H1 (cell line): ENCODE measurements at regions not wholly inside any gene's neighbourhood (a gene's known extent, or its start where the extent isn't known, plus 50 kb on each side); places are given as distances from the start of the nearest gene placed in this dataset.

Experiments used
- CTCF ChIA-PET: fragments of 300-600 bp; sonication (Branson Sonifier 250); formaldehyde crosslinking; loops from one replicate; lab custom pipeline; 2021; ENCODE audit not compliant: partially characterized antibody; lab: Charles Lee
- POLR2A ChIA-PET: fragments of 300-600 bp; sonication (Branson Sonifier 250); formaldehyde crosslinking; loops from one replicate; lab custom pipeline; 2021; ENCODE audit warnings: inconsistent platforms; ENCODE audit not compliant: partially characterized antibody; lab: Charles Lee
- DNase-seq, 2 experiments: peaks; one replicate each; pipeline versions ENCODE4 v3.0.0 to v3.0.0-alpha.2; 2010 to 2022; ENCODE audit warnings: low spot score in 2 of 2, low read depth in 1 of 2, mixed read lengths in 1 of 2
- FAIRE-seq: peaks from 2 replicates; lab custom pipeline; 2011; peaks lifted over from hg19 to GRCh38; lab: Jason Lieb, UNC
- H2AFZ ChIP-seq: 2 replicates; pipeline ENCODE4 v1.8.1; 2012; ENCODE audit warnings: low read length, inconsistent platforms
- H2AK5ac ChIP-seq: 2 replicates; pipeline ENCODE4 v1.6.1; 2013; ENCODE audit warnings: low read depth, low read length
- H2BK120ac ChIP-seq: replicated peaks from 2 replicates; pipeline ENCODE3; 2013; ENCODE audit warnings: low read depth, low read length, inconsistent platforms
- H2BK12ac ChIP-seq: 2 replicates; pipeline ENCODE4 v1.6.1; 2013; ENCODE audit warnings: low read depth, low read length
- H2BK15ac ChIP-seq: 2 replicates; pipeline ENCODE4 v1.6.1; 2013; ENCODE audit warnings: low read length
- H2BK20ac ChIP-seq: 2 replicates; pipeline ENCODE4 v1.6.1; 2013; ENCODE audit warnings: low read length
- H2BK5ac ChIP-seq: 2 replicates; pipeline ENCODE4 v1.6.1; 2013; ENCODE audit warnings: low read depth, low read length
- H3K14ac ChIP-seq: 2 replicates; pipeline ENCODE4 v1.6.1; 2013; ENCODE audit warnings: inconsistent platforms; ENCODE audit not compliant: insufficient read length
- H3K18ac ChIP-seq: 2 replicates; pipeline ENCODE4 v1.6.1; 2013; ENCODE audit warnings: low read length; ENCODE audit errors: extremely low read depth
- H3K23ac ChIP-seq: 2 replicates; pipeline ENCODE4 v1.6.1; 2013; ENCODE audit warnings: inconsistent platforms; ENCODE audit not compliant: insufficient read length
- H3K23me2 ChIP-seq: 2 replicates; pipeline ENCODE4 v1.6.1; 2013; ENCODE audit warnings: low read depth, low read length
- H3K27ac ChIP-seq: 2 replicates; pipeline ENCODE4 v1.6.1; 2011; ENCODE audit warnings: low read depth, low read length, inconsistent platforms
- H3K27me3 ChIP-seq, 4 experiments: replicated peaks in 1 of 4; 1 replicate in 1 of 4; 2 replicates in 3 of 4; pipeline versions ENCODE4 v1.6.1 to v1.8.1; 2011 to 2013; ENCODE audit warnings: low read length in 3 of 4, mild to moderate bottlenecking in 3 of 4, inconsistent platforms in 2 of 4, mixed read lengths in 2 of 4, moderate library complexity in 1 of 4; ENCODE audit not compliant: control insufficient read depth in 3 of 4, insufficient read depth in 3 of 4; ENCODE audit errors: extremely low read depth in 1 of 4
- H3K36me3 ChIP-seq, 4 experiments: 2 replicates each; pipeline versions ENCODE4 v1.6.1 to v1.8.1; 2011 to 2013; ENCODE audit warnings: mild to moderate bottlenecking in 4 of 4, low read length in 3 of 4, moderate library complexity in 2 of 4, control low read depth in 1 of 4, inconsistent platforms in 1 of 4; ENCODE audit not compliant: insufficient read depth in 4 of 4, control insufficient read depth in 2 of 4
- H3K4ac ChIP-seq: replicated peaks from 2 replicates; pipeline ENCODE3; 2013; ENCODE audit warnings: low read length, low read depth, mixed read lengths, inconsistent platforms; ENCODE audit not compliant: insufficient read length
- H3K4me1 ChIP-seq, 4 experiments: replicated peaks in 1 of 4; 1 replicate in 1 of 4; 2 replicates in 3 of 4; pipeline versions ENCODE4 v1.6.1 to v1.8.1; 2011 to 2013; ENCODE audit warnings: low read length in 3 of 4, inconsistent platforms in 2 of 4, mixed read lengths in 1 of 4; ENCODE audit not compliant: insufficient read depth in 4 of 4, control insufficient read depth in 3 of 4
- H3K4me2 ChIP-seq, 2 experiments: 2 replicates each; pipeline versions ENCODE4 v1.6.1 to v1.8.1; 2011 to 2013; ENCODE audit warnings: low read depth in 2 of 2, low read length in 2 of 2, control low read depth in 1 of 2, inconsistent platforms in 1 of 2, mild to moderate bottlenecking in 1 of 2; ENCODE audit not compliant: insufficient read depth in 1 of 2
- H3K4me3 ChIP-seq, 4 experiments: fragments of 200-600, 300-600 bp in 1 of 4; sonication (generic), shearing (Covaris generic), sonication (Bioruptor Twin) in 1 of 4; 2 replicates each; pipeline versions ENCODE4 v1.5.1 to v1.8.1; 2011 to 2016; ENCODE audit warnings: low read length in 4 of 4, low read depth in 3 of 4, control low read depth in 2 of 4, inconsistent platforms in 2 of 4, mild to moderate bottlenecking in 2 of 4, mixed read lengths in 1 of 4, moderate library complexity in 1 of 4; ENCODE audit not compliant: insufficient read depth in 2 of 4; ENCODE audit errors: extremely low read depth in 1 of 4
- H3K56ac ChIP-seq: replicated peaks from 2 replicates; pipeline ENCODE3; 2013; ENCODE audit warnings: low read depth, mild to moderate bottlenecking, mixed read lengths, low read length, inconsistent platforms; ENCODE audit not compliant: insufficient read length
- H3K79me1 ChIP-seq: 2 replicates; pipeline ENCODE4 v1.6.1; 2013; ENCODE audit warnings: low read depth, low read length, control low read depth
- H3K79me2 ChIP-seq, 2 experiments: 2 replicates each; pipeline versions ENCODE4 v1.6.1 to v1.8.1; 2012 to 2013; ENCODE audit warnings: low read length in 2 of 2, mild to moderate bottlenecking in 2 of 2, inconsistent platforms in 1 of 2; ENCODE audit not compliant: insufficient read depth in 2 of 2, control insufficient read depth in 1 of 2
- H3K9ac ChIP-seq, 4 experiments: replicated peaks in 1 of 4; 1 replicate in 1 of 4; 2 replicates in 3 of 4; pipeline versions ENCODE4 v1.6.1 to v1.8.1; 2011 to 2013; ENCODE audit warnings: low read depth in 3 of 4, low read length in 3 of 4, control low read depth in 2 of 4, mild to moderate bottlenecking in 2 of 4, moderate library complexity in 2 of 4, inconsistent platforms in 1 of 4; ENCODE audit errors: extremely low read depth in 1 of 4
- H3K9me3 ChIP-seq, 2 experiments: 2 replicates each; pipeline versions ENCODE4 v1.6.1 to v1.8.1; 2012 to 2013; ENCODE audit warnings: mild to moderate bottlenecking in 2 of 2, moderate library complexity in 2 of 2, control low read depth in 1 of 2, inconsistent platforms in 1 of 2, low read depth in 1 of 2, low read length in 1 of 2, mixed read lengths in 1 of 2; ENCODE audit not compliant: insufficient read depth in 2 of 2
- H4K20me1 ChIP-seq, 2 experiments: replicated peaks in 1 of 2; 2 replicates each; pipeline versions ENCODE3 to v1.8.1; 2011 to 2013; ENCODE audit warnings: inconsistent platforms in 2 of 2, low read length in 2 of 2, mild to moderate bottlenecking in 1 of 2; ENCODE audit not compliant: insufficient read depth in 2 of 2, control insufficient read depth in 1 of 2
- H4K5ac ChIP-seq: 2 replicates; pipeline ENCODE4 v1.6.1; 2013; ENCODE audit warnings: low read length, low read depth, mixed read lengths, inconsistent platforms; ENCODE audit not compliant: insufficient read length
- H4K8ac ChIP-seq: 2 replicates; pipeline ENCODE4 v1.8.0; 2013; ENCODE audit warnings: mild to moderate bottlenecking, moderate library complexity, low read length, inconsistent platforms; ENCODE audit not compliant: insufficient read depth; ENCODE audit errors: extremely low read depth
- H4K91ac ChIP-seq: replicated peaks from 2 replicates; pipeline ENCODE3; 2013; ENCODE audit warnings: low read length, mixed read lengths, inconsistent platforms; ENCODE audit not compliant: insufficient read length
- ASH2L ChIP-seq: fragments of 200-600, 300-600 bp; sonication (generic); IDR thresholded peaks from one replicate; pipeline ENCODE4 v1.7.1; 2017; ENCODE audit warnings: low read length
- FOSL1 ChIP-seq: IDR thresholded peaks from 2 replicates; pipeline ENCODE4 v1.6.1; 2011; ENCODE audit warnings: mild to moderate bottlenecking, low read depth, low read length, moderate library complexity; ENCODE audit not compliant: insufficient read depth
- SAP30 ChIP-seq: fragments of 300-600 bp; sonication (generic); IDR thresholded peaks from 2 replicates; pipeline ENCODE4 v1.7.1; 2012; ENCODE audit warnings: low read length, moderate library complexity, mild to moderate bottlenecking, inconsistent platforms; ENCODE audit not compliant: insufficient read depth, insufficient replicate concordance
- WGBS, 2 experiments: shearing (Covaris generic) in 1 of 2; methylation state at CpG; one replicate each; pipeline versions ENCODE4 v1.1.6 to v1.1.7; 2013 to 2015; ENCODE audit warnings: low lambda C conversion rate in 2 of 2, mixed read lengths in 2 of 2, inconsistent platforms in 1 of 2, low coverage in 1 of 2, missing lambda C conversion rate in 1 of 2; ENCODE audit not compliant: insufficient replicate concordance in 2 of 2, insufficient coverage in 1 of 2, insufficient read length in 1 of 2; ENCODE audit errors: extremely low coverage in 1 of 2, missing lambda C conversion rate in 1 of 2; 5-methylcytosine and 5-hydroxymethylcytosine counted together

GRCh38 chr2:120817136-120817955 lies 81.7 kb downstream of the GLI2 start:
- Histone ChIP-seq H3K56ac (no peak overlapping the region), H2BK20ac (no peak overlapping the region), H3K18ac (no peak overlapping the region; the same call in 1 of the 2 replicates), H3K9ac (no peak overlapping the region), H3K36me3 (peaks cover 0 to 7% (median 0%) of the 10 kb centered on the region in 4 experiments; a peak in 2 of 8 replicates), H3K9me3 (no peaks in the 10 kb centered on the region), H3K4me3 (no peak overlapping the region), H3K79me1 (peaks cover 14% of the 10 kb centered on the region), H4K8ac (no peak overlapping the region), H4K91ac (no peak overlapping the region), H3K4ac (no peak overlapping the region), H3K27me3 (no peaks in the 10 kb centered on the region), H3K4me1 (peaks cover 0 to 17% (median 11%) of the 10 kb centered on the region in 4 experiments; a peak in 6 of 7 replicates), H2AK5ac (no peak overlapping the region), H2BK5ac (0 out of 2 replicates have a peak overlapping the region, but pooled peaks have one; percentile 16), H4K20me1 (peaks cover 3 to 23% of the 10 kb centered on the region in 2 experiments), H3K79me2 (peaks cover 0 to 17% of the 10 kb centered on the region in 2 experiments; a peak in 2 of 4 replicates), H3K23me2 (no peaks in the 10 kb centered on the region), H3K27ac (no peak overlapping the region), H3K4me2 (no peak overlapping the region), H4K5ac (no peak overlapping the region), H3K23ac (no peak overlapping the region), H2AFZ (no peak overlapping the region), H3K14ac (no peak overlapping the region), H2BK15ac (no peak overlapping the region; the same call in 1 of the 2 replicates), H2BK12ac (no peak overlapping the region), H2BK120ac (no peak overlapping the region)
- TF ChIP-seq FOSL1 = no peak
- no peak for TF ChIP-seq ASH2L
- TF ChIP-seq SAP30 = no peak
- POLR2A ChIA-PET = no interaction called here
- FAIRE-seq (no peak), DNase-seq (no peak)
- CTCF ChIA-PET = interaction anchor here (0.5 to 2.9 kb wide), 9 partner anchors 16 to 278 kb away, joined by 3 to 11 read pairs (median 3); partner anchors contain the start of gene GLI2
- WGBS, 2 experiments = 91% methylated on average over 22 of the region's 25 CpGs; no CpG with 5 or more reads in 1 of the 2 experiments
